Fibroblast of lung (primary cell): ENCODE measurements at regions not wholly inside any gene's neighbourhood (a gene's known extent, or its start where the extent isn't known, plus 50 kb on each side); places are given as distances from the start of the nearest gene placed in this dataset.

Source experiments
- DNase-seq, 2 donors: peaks; one replicate each; pipeline versions ENCODE4 v3.0.0 to v3.0.0-alpha.2; 2010; ENCODE audit warnings: low read depth in 2 of 2
- H2AFZ ChIP-seq: 2 replicates; pipeline ENCODE4 v1.5.1; 2012; ENCODE audit warnings: low read length, control low read depth, inconsistent platforms
- H3K27ac ChIP-seq: 2 replicates; pipeline ENCODE4 v1.5.1; 2011; ENCODE audit warnings: low read length, control low read depth; ENCODE audit not compliant: insufficient read depth
- H3K27me3 ChIP-seq: 2 replicates; pipeline ENCODE4 v1.5.1; 2011; ENCODE audit warnings: mild to moderate bottlenecking, low read length; ENCODE audit not compliant: control insufficient read depth, insufficient read depth
- H3K36me3 ChIP-seq: 2 replicates; pipeline ENCODE4 v1.5.1; 2011; ENCODE audit warnings: low read length; ENCODE audit not compliant: control insufficient read depth, insufficient read depth
- H3K4me1 ChIP-seq: 2 replicates; pipeline ENCODE4 v1.5.1; 2011; ENCODE audit warnings: low read length; ENCODE audit not compliant: control insufficient read depth, insufficient read depth; ENCODE audit errors: extremely low read depth
- H3K4me2 ChIP-seq: 2 replicates; pipeline ENCODE4 v1.5.1; 2011; ENCODE audit warnings: low read length, control low read depth; ENCODE audit not compliant: insufficient read depth; ENCODE audit errors: extremely low read depth
- H3K4me3 ChIP-seq, 4 experiments: fragments of 200-600 bp in 1 of 4; sonication (generic) in 1 of 4; replicated peaks in 1 of 4; 2 replicates each; pipeline ENCODE4 v1.5.1; 2011 to 2016; ENCODE audit warnings: low read length in 4 of 4, low read depth in 3 of 4, mild to moderate bottlenecking in 3 of 4, control low read depth in 2 of 4, inconsistent platforms in 1 of 4, mixed read lengths in 1 of 4; ENCODE audit not compliant: insufficient read depth in 1 of 4; ENCODE audit errors: control extremely low read depth in 1 of 4
- H3K79me2 ChIP-seq: 2 replicates; pipeline ENCODE4 v1.5.1; 2012; ENCODE audit warnings: mild to moderate bottlenecking, low read length, inconsistent platforms; ENCODE audit not compliant: control insufficient read depth, insufficient read depth
- H3K9ac ChIP-seq: 2 replicates; pipeline ENCODE4 v1.5.1; 2011; ENCODE audit warnings: mild to moderate bottlenecking, low read length, control low read depth; ENCODE audit not compliant: insufficient read depth
- H3K9me3 ChIP-seq: 2 replicates; pipeline ENCODE4 v1.5.1; 2012; ENCODE audit warnings: low read depth, low read length; ENCODE audit not compliant: control insufficient read depth, insufficient read depth
- H4K20me1 ChIP-seq: 2 replicates; pipeline ENCODE4 v1.5.1; 2011; ENCODE audit warnings: low read length; ENCODE audit not compliant: control insufficient read depth, insufficient read depth; ENCODE audit errors: extremely low read depth
- CTCF ChIP-seq, 2 donors: IDR thresholded peaks in 1 of 2; conservative IDR thresholded peaks in 1 of 2; 1 replicate in 1 of 2; 2 replicates in 1 of 2; pipeline ENCODE4 v1.5.1; 2011 to 2012; ENCODE audit warnings: low read length in 2 of 2, control low read depth in 1 of 2, inconsistent platforms in 1 of 2, low read depth in 1 of 2, mild to moderate bottlenecking in 1 of 2
- EZH2 ChIP-seq: IDR thresholded peaks from 2 replicates; pipeline ENCODE4 v1.5.1; 2012; ENCODE audit warnings: low read length, control low read depth, mild to moderate bottlenecking; ENCODE audit errors: missing control alignments

DNA sequence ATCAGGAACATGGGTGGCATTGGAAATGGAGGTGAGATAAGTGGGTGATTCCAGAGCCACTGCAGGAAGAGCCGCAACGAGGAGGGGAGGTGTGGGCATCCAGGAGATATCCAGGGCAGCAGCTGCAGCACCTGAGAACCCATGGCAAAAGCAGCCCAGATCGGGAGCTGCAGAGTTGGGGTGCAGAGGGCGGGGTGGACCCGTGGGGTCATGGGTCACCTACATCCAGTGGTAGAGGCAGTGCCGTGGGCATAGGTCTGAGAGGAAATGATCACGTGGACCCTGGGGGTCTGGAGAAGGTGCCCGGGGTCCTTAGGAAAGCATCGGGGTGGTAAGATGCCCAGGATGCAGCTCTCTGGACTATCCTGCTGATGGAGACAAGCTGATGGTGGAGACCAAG, 530.0 kb downstream of the GLRX3 start:
- Histone ChIP-seq H3K4me2 (no peak overlapping the region), H3K79me2 (no peaks in the 10 kb centered on the region), H3K27ac (no peak overlapping the region), H3K9me3 (no peaks in the 10 kb centered on the region), H2AFZ (no peak overlapping the region), H3K27me3 (no peaks in the 10 kb centered on the region), H3K4me3 (no peak overlapping the region), H3K9ac (no peak overlapping the region), H3K36me3 (no peaks in the 10 kb centered on the region), H3K4me1 (no peaks in the 10 kb centered on the region), H4K20me1 (no peaks in the 10 kb centered on the region)
- TF ChIP-seq EZH2, result no peak
- no peak for TF ChIP-seq CTCF (conservative IDR thresholded peaks at IDR 0.05 in 1 of 2, IDR thresholded peaks at IDR 0.05 in 1 of 2; ENCODE audit: low read depth in 1 of 2, low read length in 2 of 2)
- DNase-seq, result no peak

DNA sequence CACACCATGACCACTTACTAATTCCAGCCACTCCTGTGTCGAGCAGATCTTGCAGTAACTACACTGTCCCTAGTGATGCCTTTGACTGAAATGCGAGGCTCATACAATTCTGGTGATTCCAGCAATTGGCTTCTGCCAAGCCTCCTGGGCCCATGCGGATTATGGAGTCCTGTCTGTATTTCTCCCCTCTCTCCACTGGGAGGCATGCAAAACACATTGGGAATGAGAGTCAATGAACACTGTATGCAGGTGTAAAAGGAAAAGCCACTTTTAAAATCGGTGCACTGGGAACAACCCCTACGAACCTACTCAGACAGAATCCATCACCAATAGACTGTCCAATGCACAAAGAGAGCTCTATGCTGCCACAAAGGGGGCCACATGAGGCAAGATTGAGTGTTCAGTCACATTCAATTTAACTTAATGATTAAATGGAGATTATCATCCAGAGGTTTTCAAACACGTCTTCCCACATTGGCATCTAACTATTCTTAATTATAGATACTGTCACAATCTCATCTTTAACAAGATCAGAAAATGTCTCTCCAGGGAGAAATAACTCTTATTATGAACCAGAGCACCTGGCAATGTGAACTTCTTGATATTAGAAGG, 550.6 kb downstream of the GLRX3 start:
- H3K4me1 ChIP-seq, result no peaks in the 10 kb centered on the region
- no peak overlapping the region for H3K4me3 ChIP-seq
- no peaks in the 10 kb centered on the region for H4K20me1 ChIP-seq
- no peak for DNase-seq
- H3K27ac ChIP-seq, result no peak overlapping the region
- no peaks in the 10 kb centered on the region for H3K27me3 ChIP-seq
- TF ChIP-seq CTCF (conservative IDR thresholded peaks at IDR 0.05 in 1 of 2, IDR thresholded peaks at IDR 0.05 in 1 of 2; ENCODE audit: low read depth in 1 of 2, low read length in 2 of 2) (no peak), EZH2 (no peak)
- no peaks in the 10 kb centered on the region for H3K79me2 ChIP-seq
- no peak overlapping the region for H3K4me2 ChIP-seq
- H2AFZ ChIP-seq, result no peak overlapping the region
- no peak overlapping the region for H3K9ac ChIP-seq
- H3K9me3 ChIP-seq, result no peaks in the 10 kb centered on the region
- H3K36me3 ChIP-seq, result no peaks in the 10 kb centered on the region

DNA sequence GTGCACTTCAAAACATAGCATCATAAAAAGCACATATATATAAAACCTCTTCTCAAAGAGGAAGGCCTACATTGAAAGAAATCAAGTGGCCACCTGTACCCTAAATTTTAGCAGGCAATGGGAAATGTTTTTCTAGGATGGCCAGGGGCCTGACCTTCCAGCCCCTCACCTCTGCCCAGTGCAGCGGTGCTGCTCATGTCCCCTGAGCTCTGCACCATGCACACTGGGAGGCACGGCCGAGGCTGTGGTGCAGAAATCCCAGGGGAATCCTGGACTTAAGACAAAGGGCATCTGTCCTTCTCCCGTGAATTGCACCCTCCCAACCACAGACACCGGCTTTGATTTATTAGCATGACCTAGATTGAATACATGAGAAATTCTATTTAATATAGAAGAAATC, 551.4 kb downstream of the GLRX3 start:
- TF ChIP-seq CTCF (conservative IDR thresholded peaks at IDR 0.05 in 1 of 2, IDR thresholded peaks at IDR 0.05 in 1 of 2; ENCODE audit: low read depth in 1 of 2, low read length in 2 of 2) (no peak), EZH2 (no peak)
- no peak for DNase-seq

More for the DNA sequence above, 551.4 kb downstream of the GLRX3 start:
- Histone ChIP-seq H3K27me3 (no peaks in the 10 kb centered on the region), H3K27ac (no peak overlapping the region), H3K4me3 (no peak overlapping the region), H3K79me2 (no peaks in the 10 kb centered on the region), H2AFZ (no peak overlapping the region), H3K4me1 (no peaks in the 10 kb centered on the region), H4K20me1 (no peaks in the 10 kb centered on the region), H3K9me3 (no peaks in the 10 kb centered on the region), H3K9ac (no peak overlapping the region), H3K36me3 (no peaks in the 10 kb centered on the region), H3K4me2 (no peak overlapping the region)
